ENCODE measurements at regions not wholly inside any gene's neighbourhood (a gene's known extent, or its start where the extent isn't known, plus 50 kb on each side); places are given as distances from the start of the nearest gene placed in this dataset.

DNA sequence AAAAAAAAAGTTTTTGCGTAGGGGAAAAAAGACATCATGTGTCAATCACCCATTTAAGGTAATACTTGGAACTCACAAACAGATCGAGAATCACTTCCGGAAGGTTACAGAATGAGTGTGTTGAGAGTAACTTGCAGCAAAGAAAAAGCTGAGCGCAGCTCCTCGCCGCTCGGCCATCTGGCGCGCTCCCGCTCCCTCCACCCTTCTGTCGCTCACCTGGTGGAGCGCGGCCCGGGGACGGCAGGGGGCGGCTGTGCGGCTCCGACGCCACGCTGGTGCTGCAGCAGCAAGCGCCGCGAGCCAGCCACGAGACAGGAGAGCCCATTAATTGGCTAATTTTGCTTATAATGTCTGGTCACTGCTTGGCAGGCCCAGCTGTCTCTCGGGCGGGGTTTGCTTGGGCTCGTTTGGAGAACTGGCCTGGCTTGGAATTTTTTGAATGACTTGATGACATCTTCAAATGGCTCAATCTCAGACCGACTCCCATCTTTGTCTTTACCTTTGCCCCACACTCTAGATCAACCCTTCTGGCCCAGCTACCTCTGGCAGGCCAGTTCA lies 601.8 kb downstream of the CCDC171 start:
- H3K27ac ChIP-seq = no peak overlapping the region

GRCh38 chr9:16155878-16156277 lies 603.0 kb downstream of the CCDC171 start:
- TF ChIP-seq ZFX (IDR thresholded peaks at IDR 0.05; ENCODE audit: borderline replicate concordance) = no peak
- TF ChIP-seq, protein P1, sequence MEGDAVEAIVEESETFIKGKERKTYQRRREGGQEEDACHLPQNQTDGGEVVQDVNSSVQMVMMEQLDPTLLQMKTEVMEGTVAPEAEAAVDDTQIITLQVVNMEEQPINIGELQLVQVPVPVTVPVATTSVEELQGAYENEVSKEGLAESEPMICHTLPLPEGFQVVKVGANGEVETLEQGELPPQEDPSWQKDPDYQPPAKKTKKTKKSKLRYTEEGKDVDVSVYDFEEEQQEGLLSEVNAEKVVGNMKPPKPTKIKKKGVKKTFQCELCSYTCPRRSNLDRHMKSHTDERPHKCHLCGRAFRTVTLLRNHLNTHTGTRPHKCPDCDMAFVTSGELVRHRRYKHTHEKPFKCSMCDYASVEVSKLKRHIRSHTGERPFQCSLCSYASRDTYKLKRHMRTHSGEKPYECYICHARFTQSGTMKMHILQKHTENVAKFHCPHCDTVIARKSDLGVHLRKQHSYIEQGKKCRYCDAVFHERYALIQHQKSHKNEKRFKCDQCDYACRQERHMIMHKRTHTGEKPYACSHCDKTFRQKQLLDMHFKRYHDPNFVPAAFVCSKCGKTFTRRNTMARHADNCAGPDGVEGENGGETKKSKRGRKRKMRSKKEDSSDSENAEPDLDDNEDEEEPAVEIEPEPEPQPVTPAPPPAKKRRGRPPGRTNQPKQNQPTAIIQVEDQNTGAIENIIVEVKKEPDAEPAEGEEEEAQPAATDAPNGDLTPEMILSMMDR (IDR thresholded peaks at IDR 0.05) = no peak
- H3K27ac ChIP-seq = no peak overlapping the region

More for the DNA sequence above, 601.8 kb downstream of the CCDC171 start:
- no peak for TF ChIP-seq ZFX (IDR thresholded peaks at IDR 0.05; ENCODE audit: borderline replicate concordance)
- TF ChIP-seq, protein P1 (IDR thresholded peaks at IDR 0.05) = no peak

DNA sequence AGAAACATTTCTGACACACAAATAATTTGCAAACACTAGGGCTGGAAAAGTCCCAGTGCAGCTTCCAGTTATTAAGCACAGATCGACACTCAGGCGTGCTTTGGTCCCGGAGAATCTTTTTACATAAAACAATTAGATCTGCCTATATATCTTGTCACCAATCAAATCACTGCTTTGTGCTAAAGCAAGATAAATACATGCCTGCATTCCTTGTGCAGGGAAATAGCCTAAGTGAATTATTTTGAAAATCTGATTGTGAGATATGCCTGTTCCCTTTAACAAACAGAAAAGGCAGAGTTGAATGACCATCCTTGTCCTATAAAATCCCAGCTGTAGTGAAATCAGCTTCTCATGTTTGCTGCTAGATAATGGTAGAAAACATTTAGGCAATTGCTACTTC lies 604.4 kb downstream of the CCDC171 start:
- no peak for TF ChIP-seq ZFX (IDR thresholded peaks at IDR 0.05; ENCODE audit: borderline replicate concordance)
- TF ChIP-seq, protein P1 (IDR thresholded peaks at IDR 0.05) = no peak
- no peak overlapping the region for H3K27ac ChIP-seq

DNA sequence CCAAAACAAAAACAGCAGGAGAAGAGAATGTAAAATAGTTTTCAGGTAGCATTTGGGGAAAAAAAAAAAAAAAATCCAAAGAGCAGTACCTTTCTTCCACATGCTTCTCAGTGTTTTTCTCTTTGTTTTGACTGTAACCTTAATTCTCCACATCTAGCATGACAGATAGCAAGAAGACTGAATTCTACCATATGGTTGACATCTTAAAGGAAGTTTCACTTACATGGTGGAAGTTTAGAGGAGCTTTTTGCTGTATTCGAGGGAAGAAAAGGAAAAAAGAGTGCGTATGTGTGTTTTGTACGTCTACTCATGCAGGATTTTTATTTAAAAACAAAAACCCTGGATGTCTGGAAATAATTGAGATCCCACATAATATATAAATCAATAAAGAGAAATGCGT lies 604.8 kb downstream of the CCDC171 start:
- H3K27ac ChIP-seq = no peak overlapping the region
- no peak for TF ChIP-seq ZFX (IDR thresholded peaks at IDR 0.05; ENCODE audit: borderline replicate concordance)
- TF ChIP-seq, protein P1 (IDR thresholded peaks at IDR 0.05) = no peak

DNA sequence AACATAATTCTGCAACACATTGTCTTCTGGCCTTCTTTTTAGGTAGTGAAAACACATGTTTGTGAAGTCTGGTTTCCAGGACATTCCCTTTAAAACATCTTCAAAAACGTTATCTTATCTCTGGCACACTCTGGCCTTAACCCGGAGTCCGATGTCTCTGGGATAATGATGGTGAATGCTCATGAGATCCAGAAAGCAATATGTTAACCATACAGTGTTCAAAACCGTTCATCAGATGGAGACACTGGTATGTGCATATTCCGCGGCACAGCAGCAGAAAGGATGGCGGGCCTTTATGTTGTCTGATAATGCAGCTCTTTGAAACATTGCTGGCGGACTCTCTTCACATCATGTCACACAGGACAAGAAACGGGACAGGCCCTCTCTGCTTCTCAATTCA lies 605.2 kb downstream of the CCDC171 start:
- no peak overlapping the region for H3K27ac ChIP-seq
- no peak for TF ChIP-seq ZFX (IDR thresholded peaks at IDR 0.05; ENCODE audit: borderline replicate concordance)
- TF ChIP-seq, protein P1 (IDR thresholded peaks at IDR 0.05) = no peak

DNA sequence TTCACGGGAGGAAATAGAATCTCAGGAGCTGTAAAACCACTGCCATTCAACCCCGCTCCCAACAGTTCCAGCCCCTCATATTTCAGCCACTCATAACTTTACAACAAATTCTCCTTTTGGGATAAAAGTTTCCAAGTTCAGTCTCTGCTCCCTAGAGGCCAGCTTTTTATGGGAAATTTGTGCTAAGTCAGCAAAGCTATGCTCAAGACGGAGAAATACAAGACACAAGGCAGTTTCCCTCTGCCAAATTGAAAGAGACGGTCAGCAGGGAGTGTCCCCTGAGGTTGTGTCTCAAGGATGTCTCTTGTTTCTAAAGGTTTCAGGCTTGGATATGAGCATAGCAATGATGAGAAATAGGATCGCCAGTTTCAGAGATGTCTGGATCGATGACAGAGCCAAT lies 608.6 kb downstream of the CCDC171 start:
- TF ChIP-seq ZFX (IDR thresholded peaks at IDR 0.05; ENCODE audit: borderline replicate concordance) = no peak
- TF ChIP-seq, protein P1 (IDR thresholded peaks at IDR 0.05) = no peak
- H3K27ac ChIP-seq = no peak overlapping the region

- no peak overlapping the region for H3K27ac ChIP-seq
- TF ChIP-seq, protein P1 (IDR thresholded peaks at IDR 0.05) = no peak
- TF ChIP-seq ZFX (IDR thresholded peaks at IDR 0.05; ENCODE audit: borderline replicate concordance) = no peak
Measured at GRCh38 chr9:16170119-16170518, 617.3 kb downstream of the CCDC171 start.

All from 22Rv1 (cell line).